ENCODE measurements at regions not wholly inside any gene's neighbourhood (a gene's known extent, or its start where the extent isn't known, plus 50 kb on each side); places are given as distances from the start of the nearest gene placed in this dataset.
A peak's percentile ranks its signal among the peaks of the same experiment; 100 is the strongest.

DNA sequence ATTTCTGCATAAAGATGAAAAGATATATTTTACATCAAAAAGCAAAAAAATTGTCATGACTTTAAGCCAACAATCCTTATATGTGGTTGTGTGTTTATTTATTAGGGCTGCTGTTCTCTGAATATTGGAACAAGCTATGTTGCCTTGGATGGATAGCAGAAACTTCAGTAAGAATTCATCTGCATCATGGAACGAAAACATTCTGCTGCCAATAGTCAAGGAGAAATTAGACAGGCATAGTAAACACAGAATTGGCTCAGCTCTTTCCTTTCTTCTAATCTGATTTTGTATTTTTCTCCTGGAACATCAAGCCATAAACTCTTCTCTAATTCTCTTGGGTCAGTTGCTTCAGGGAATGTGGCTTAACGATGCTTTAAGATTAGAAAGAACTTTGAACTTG is 1257.0 kb downstream of the NLGN4X start:
- no peak for TF ChIP-seq POLR2A (IDR thresholded peaks at IDR 0.05; ENCODE audit: low read length)
- TF ChIP-seq GATA1 (IDR thresholded peaks at IDR 0.05; ENCODE audit: low read depth, low read length): no peak

DNA sequence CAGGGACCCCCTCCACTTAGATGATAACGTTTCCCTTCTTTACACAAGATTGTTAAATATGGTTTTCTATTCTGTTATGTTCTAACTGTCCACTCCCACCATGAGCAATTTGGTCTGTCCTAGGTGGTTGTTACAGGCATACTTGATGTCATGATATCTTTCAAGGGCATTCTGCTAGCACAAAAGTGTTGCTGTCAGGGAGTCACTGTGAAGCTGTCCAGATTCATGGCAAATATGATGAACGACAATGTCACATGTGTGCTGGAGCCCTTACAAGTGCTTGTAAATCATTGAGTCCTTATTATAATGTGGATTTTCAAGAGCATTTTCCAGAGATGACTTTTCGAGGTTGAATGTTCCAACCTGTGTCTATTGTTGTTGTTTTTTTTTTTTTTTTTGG is 1250.7 kb upstream of the PRKX start:
- DNase-seq: no peak
- no peak for TF ChIP-seq GATA1 (IDR thresholded peaks at IDR 0.05; ENCODE audit: low read depth, low read length)
- TF ChIP-seq POLR2A (IDR thresholded peaks at IDR 0.05; ENCODE audit: low read length): no peak

More for the DNA sequence above, 1257.0 kb downstream of the NLGN4X start:
- no peak for DNase-seq

DNA sequence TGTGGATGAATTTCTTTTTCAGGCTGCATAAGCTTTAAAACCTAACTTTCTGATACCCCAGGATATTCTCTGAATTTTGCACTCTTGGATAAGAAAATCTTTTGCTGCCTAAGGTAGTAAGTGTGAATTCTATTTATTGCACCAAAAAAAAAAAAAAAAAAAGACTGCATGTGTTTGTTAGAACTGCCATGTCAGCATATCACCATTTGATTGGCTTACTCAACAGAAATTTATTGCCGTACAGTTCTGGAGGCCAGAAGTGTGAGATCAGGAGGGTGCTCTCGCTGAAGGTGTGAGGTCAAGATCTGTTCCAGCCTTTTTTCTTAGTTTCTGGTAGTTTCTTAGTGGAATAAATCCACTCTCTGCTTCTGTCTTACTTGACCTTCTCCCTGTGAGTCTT is 1250.0 kb upstream of the PRKX start:
- no peak for DNase-seq
- TF ChIP-seq GATA1 (IDR thresholded peaks at IDR 0.05; ENCODE audit: low read depth, low read length) (no peak), POLR2A (IDR thresholded peaks at IDR 0.05; ENCODE audit: low read length) (no peak)

DNA sequence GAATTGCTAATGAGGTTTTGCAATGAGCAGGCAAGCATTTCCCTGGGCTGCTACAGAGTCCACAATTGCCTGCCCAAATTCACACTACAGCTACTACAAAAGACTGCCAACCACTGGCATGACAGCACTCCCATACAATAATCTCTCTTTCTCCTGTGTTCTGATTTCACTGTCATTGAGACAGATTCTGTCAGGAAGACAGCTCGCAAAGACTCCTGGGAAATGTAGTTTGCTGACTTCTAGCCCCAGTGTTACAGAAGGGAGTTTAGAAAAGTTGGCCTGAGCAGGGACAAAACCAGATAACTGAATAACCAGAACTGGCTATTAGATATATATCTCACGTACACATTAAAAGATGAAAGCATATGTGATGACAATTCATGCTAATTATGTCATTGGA is 1231.3 kb upstream of the PRKX start:
- TF ChIP-seq GATA1 (IDR thresholded peaks at IDR 0.05; ENCODE audit: low read depth, low read length) (no peak), POLR2A (IDR thresholded peaks at IDR 0.05; ENCODE audit: low read length) (no peak)
- no peak for DNase-seq

DNA sequence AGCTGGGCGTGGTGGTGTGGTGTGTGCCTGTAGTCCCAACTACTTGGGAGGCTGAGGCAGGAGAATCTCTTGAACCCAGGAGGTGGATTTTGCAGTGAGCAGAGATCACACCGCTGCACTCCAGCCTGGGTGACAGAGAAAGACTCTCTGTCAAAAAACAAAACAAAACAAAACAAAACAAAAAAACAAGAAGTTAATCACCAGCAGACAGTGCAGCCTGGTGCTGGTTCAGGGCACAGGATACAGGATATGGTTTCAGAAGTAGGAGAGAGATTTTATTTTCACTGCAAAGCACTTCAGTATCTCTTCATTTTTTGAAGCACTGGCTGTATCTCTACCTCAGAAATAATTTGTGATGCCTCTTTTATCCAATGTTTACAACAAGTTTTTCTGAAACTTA is 1222.9 kb upstream of the PRKX start:
- DNase-seq: no peak
- no peak for TF ChIP-seq POLR2A (IDR thresholded peaks at IDR 0.05; ENCODE audit: low read length)
- no peak for TF ChIP-seq GATA1 (IDR thresholded peaks at IDR 0.05; ENCODE audit: low read depth, low read length)

DNA sequence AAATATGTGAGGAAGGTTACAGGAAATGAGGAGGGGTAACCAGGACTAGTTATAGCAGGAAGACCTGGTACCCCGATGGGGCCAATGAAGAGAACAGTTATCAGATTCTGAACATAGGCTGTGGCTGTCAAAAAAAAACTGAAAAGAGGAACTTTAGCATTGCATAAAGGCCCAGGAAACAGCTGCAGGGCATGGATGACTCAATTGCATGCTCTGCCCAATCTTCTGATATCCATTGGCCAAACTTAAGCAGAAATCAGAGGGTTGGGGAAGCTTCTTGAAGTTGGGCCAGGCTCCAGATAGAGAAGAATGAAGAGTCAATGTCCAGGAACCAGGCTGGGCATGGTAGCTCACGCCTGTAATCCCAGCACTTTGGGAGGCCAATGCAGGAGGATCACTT is 1222.4 kb upstream of the PRKX start:
- no peak for TF ChIP-seq GATA1 (IDR thresholded peaks at IDR 0.05; ENCODE audit: low read depth, low read length)
- no peak for TF ChIP-seq POLR2A (IDR thresholded peaks at IDR 0.05; ENCODE audit: low read length)
- DNase-seq: no peak

DNA sequence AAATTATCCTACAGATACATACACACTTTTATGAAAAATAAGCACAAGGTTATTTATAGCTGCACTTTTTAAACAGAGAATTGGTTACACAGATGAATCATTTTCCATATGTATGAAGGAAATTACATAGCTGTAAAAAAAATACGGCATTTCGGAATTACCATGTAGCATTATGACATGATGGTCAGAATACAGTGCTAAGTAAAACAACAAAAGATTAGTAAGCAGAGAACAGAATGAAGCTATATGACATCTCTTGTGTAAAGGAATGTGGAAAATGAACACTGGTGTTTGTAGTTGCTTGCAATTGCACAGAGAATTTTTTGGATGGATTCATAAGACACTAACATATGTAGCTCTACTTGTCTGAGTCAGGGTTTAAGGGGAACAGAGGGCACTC is 1222.0 kb upstream of the PRKX start:
- TF ChIP-seq POLR2A (IDR thresholded peaks at IDR 0.05; ENCODE audit: low read length) (no peak), GATA1 (IDR thresholded peaks at IDR 0.05; ENCODE audit: low read depth, low read length) (no peak)
- DNase-seq: no peak

DNA sequence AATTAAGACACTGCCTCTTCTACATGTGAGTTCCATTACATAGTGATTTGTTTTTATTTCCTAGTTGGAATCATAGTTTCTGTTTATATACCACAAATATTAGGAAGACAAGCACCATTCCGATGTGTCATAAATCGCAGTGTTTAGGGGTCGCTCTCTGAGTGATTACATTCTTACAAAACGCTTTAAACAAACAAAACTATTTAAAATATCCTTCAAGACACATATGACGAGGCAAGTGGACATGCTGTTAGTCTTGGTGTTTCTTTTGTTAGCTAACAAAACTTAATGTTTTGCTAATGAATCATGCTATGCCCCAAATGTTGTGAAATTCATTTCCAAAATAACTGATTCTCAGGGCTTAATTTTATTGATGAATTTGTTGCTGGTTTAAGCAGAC is 1219.3 kb upstream of the PRKX start:
- DNase-seq: no peak
- TF ChIP-seq GATA1 (IDR thresholded peaks at IDR 0.05; ENCODE audit: low read depth, low read length) (no peak), POLR2A (IDR thresholded peaks at IDR 0.05; ENCODE audit: low read length) (no peak)

DNA sequence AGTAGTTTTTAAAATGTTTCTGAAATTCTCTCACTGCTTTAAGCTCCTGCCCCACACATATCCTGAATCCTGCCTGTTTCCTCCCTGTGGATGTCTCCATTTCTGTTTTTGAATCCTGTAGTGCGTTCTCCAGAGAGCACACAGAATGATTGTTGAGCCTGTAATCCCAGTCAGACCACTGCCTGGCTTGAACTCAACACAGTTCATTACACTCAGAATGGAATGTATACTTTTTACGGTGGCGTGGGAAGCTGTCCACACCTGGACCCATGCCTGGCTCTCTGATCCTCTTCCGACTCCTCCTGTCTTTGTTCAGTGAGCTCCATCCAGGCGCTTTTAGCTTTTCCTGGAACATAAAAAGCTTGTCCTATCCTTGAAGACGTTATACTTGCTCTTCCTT is 1217.0 kb upstream of the PRKX start:
- DNase-seq: no peak
- TF ChIP-seq GATA1 (IDR thresholded peaks at IDR 0.05; ENCODE audit: low read depth, low read length) (no peak), POLR2A (IDR thresholded peaks at IDR 0.05; ENCODE audit: low read length) (no peak)

DNA sequence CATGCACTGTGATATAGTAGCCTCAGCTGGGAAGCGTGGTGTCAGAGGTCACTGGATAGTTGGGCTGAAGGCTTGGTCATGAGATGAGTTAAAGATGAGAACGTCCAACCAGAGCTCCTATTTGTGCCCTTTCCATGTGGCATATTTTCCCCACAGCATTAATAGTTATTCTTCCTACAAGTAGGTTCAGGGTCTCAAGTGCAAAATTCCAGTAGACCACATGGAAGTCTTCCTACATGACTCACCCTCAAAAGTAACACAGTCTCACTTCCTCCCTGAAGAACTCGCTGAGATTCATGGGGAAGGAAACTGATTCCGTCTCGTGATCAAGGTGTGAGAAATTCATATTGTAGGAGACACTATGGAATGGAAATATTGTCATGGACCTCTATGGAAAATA is 1212.5 kb upstream of the PRKX start:
- DNase-seq: peak in 1 of 2 experiments; percentile 0
- TF ChIP-seq GATA1 (IDR thresholded peaks at IDR 0.05; ENCODE audit: low read depth, low read length) (no peak), POLR2A (IDR thresholded peaks at IDR 0.05; ENCODE audit: low read length) (no peak)

DNA sequence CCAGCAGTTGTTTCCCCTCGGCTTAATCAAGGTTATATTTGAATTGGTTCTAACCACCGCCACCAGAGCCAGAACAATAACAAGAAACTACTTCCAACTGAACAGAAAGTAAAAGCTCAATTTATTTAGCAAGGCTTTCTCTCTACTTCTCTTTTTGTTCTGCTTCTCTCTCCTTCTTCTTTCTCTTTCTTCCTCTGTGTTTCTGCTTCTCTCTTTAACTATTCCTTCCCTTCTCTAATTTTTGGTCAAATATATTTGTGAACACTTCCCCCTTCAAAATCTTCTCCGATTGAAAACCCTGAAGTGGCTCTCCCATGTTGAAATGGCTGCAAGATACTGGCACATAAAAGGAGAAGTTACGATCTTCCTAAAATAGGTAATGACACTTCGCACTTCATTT is 1195.9 kb upstream of the PRKX start:
- no peak for DNase-seq
- TF ChIP-seq POLR2A (IDR thresholded peaks at IDR 0.05; ENCODE audit: low read length): no peak

DNA sequence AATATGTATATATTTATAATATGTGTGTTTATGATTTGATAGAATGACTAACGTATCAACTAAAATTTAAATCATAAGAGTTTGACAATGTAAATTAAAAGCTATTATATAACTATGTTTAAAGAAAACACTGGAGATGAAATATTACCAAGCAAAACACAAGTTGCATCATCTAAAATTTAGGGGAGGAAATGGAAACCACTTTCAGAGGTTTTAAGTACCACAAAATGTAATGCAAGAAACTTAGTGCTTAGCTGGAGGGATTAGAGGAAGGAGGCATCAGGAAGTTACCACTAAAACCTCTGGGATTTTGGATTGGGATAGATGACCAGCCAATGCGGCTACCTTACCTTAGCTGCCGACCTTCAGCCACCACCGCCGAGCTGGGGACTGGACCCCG is 1192.1 kb upstream of the PRKX start:
- TF ChIP-seq POLR2A (IDR thresholded peaks at IDR 0.05; ENCODE audit: low read length) (no peak), GATA1 (IDR thresholded peaks at IDR 0.05; ENCODE audit: low read depth, low read length) (no peak)
- DNase-seq: no peak

DNA sequence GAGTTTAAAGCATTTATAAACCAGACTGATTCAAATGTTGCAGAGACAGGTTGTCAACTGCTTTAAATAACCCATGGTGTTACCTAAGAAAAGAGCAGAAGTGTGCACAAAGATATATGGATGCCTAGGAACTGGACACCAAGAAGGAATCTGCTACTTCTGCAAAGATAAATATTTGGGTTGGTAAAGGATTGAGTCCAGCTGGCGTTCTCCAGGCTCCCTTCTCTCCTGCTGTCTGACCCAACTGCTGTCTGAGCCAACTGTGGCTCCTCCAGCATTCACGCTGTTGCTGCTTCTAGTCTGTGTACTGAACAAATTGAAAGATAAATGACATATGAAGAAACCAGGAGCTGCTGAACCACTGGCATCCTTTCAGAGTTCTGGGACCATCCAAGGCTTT is 1167.8 kb upstream of the PRKX start:
- DNase-seq: no peak
- TF ChIP-seq POLR2A (IDR thresholded peaks at IDR 0.05; ENCODE audit: low read length) (no peak), GATA1 (IDR thresholded peaks at IDR 0.05; ENCODE audit: low read depth, low read length) (no peak)

DNA sequence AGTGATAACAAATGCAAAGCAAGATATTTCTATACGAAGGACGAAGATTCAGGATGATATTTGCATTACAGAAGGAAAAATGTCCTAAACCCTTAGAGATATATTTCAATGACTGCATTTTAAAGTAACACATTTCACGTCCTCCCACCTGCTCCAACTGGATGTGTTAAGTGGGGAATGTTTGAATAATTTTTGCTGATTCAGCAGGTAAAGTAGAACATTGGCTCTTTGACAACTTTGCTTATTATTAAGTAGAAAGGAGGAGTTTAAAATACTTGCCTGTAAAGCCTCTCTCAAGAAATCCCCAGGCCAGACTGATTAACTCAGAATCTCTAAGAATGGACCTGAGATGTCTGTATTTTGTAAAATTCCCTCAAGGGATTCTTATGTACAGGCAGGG is 1165.2 kb upstream of the PRKX start:
- TF ChIP-seq GATA1 (IDR thresholded peaks at IDR 0.05; ENCODE audit: low read depth, low read length) (no peak), POLR2A (IDR thresholded peaks at IDR 0.05; ENCODE audit: low read length) (no peak)
- DNase-seq: no peak

DNA sequence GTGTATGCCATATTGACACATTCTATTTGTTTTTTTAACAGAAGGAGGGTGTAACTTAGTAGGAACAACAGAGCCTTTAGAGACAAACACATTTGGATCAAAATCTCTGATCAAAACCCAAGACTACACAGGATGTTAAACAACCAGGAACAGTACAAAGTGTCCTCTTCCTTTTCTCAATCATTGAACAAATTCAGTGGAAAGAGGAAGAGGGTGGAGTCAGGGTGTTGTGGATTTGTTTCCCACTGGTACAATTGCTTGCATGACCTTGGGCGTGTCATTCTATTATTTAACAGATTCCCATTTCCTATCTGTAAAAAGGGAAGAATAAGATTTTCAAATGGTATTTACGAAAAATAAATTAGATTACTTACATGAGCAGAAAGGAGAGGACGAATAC is 1162.8 kb upstream of the PRKX start:
- TF ChIP-seq GATA1 (IDR thresholded peaks at IDR 0.05; ENCODE audit: low read depth, low read length) (no peak), POLR2A (IDR thresholded peaks at IDR 0.05; ENCODE audit: low read length) (no peak)

DNA sequence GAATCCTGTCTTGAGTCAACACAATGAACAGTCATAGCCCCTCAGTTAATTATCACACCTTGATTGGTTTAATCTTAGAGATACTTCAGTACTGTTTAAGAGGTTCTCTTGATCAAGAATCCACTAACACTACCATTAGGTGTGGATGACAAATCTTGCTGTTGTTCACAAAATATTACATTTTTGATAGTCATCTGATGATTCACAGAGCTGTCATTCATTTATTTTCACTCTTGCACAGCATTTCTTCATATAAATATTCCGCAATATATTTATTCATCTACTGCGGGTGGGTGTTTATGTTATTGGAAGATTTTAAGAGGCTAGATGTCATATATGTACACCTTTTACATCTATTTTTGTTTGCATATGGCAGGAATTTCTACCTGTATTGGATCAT is 1138.1 kb upstream of the PRKX start:
- no peak for TF ChIP-seq POLR2A (IDR thresholded peaks at IDR 0.05; ENCODE audit: low read length)
- TF ChIP-seq GATA1 (IDR thresholded peaks at IDR 0.05; ENCODE audit: low read depth, low read length): no peak

More for the DNA sequence above, 1162.8 kb upstream of the PRKX start:
- DNase-seq: no peak

More for the DNA sequence above, 1138.1 kb upstream of the PRKX start:
- no peak for DNase-seq

All from erythroblast (primary cell).